CD4-positive, CD25-positive, alpha-beta regulatory T cell (primary cell): ENCODE measurements at regions not wholly inside any gene's neighbourhood (a gene's known extent, or its start where the extent isn't known, plus 50 kb on each side); places are given as distances from the start of the nearest gene placed in this dataset.

ENCODE experiments used
- ATAC-seq, 2 donors: fragments of 150-1000 bp; cut with Tn5 transposase; one replicate each; pipeline ENCODE4 v1.10.0; 2021; ENCODE audit warnings: low read depth in 2 of 2, moderate number of reproducible peaks in 2 of 2, moderate library complexity in 1 of 2
- DNase-seq, 3 donors: peaks; one replicate each; pipeline versions ENCODE4 v3.0.0 to v3.0.0-alpha.2; 2012 to 2022; ENCODE audit warnings: mixed read lengths in 1 of 3
- H3K27ac ChIP-seq: one replicate; pipeline ENCODE4 v1.7.0; 2013; ENCODE audit warnings: mild to moderate bottlenecking, low read length; ENCODE audit not compliant: insufficient read depth, poor library complexity, severe bottlenecking
- H3K27me3 ChIP-seq: one replicate; pipeline ENCODE4 v1.7.0; 2013; ENCODE audit warnings: low read length; ENCODE audit not compliant: control insufficient read depth, insufficient read depth
- H3K36me3 ChIP-seq: one replicate; pipeline ENCODE4 v1.7.0; 2013; ENCODE audit warnings: mild to moderate bottlenecking, low read length, moderate library complexity; ENCODE audit not compliant: control insufficient read depth, insufficient read depth
- H3K4me1 ChIP-seq: 2 replicates; pipeline ENCODE4 v1.7.0; 2013; ENCODE audit warnings: mild to moderate bottlenecking, low read length; ENCODE audit not compliant: insufficient read depth, control insufficient read depth, poor library complexity, severe bottlenecking
- H3K4me3 ChIP-seq: one replicate; pipeline ENCODE4 v1.7.0; 2013; ENCODE audit warnings: low read depth, mild to moderate bottlenecking, low read length, moderate library complexity
- H3K9me3 ChIP-seq, 2 experiments: 1 replicate in 1 of 2; 2 replicates in 1 of 2; pipeline ENCODE4 v1.7.0; 2013; ENCODE audit warnings: low read length in 2 of 2, mild to moderate bottlenecking in 1 of 2, moderate library complexity in 1 of 2; ENCODE audit not compliant: control insufficient read depth in 2 of 2
- H3K27ac Mint-ChIP-seq, 3 donors: one replicate each; pipeline ENCODE4 v1.8.0; 2020 to 2022; ENCODE audit warnings: mild to moderate bottlenecking in 3 of 3, mixed read lengths in 3 of 3, moderate library complexity in 2 of 3
- H3K27me3 Mint-ChIP-seq: one replicate; pipeline ENCODE4 v1.8.0; 2022; ENCODE audit warnings: mild to moderate bottlenecking, mixed read lengths
- H3K36me3 Mint-ChIP-seq: one replicate; pipeline ENCODE4 v1.8.0; 2020; ENCODE audit warnings: mixed read lengths
- H3K4me1 Mint-ChIP-seq, 4 donors: one replicate each; pipeline ENCODE4 v1.8.0; 2020 to 2022; ENCODE audit warnings: mixed read lengths in 4 of 4, mild to moderate bottlenecking in 1 of 4
- H3K4me3 Mint-ChIP-seq, 4 donors: one replicate each; pipeline ENCODE4 v1.8.0; 2020 to 2022; ENCODE audit warnings: mild to moderate bottlenecking in 4 of 4, mixed read lengths in 4 of 4, moderate library complexity in 3 of 4
- H3K9me3 Mint-ChIP-seq, 7 donors: one replicate each; pipeline ENCODE4 v1.8.0; 2020 to 2022; ENCODE audit warnings: mixed read lengths in 7 of 7, mild to moderate bottlenecking in 3 of 7, moderate library complexity in 2 of 7

- H3K9me3 ChIP-seq, result no peaks in the 10 kb centered on the region
- H3K27me3 ChIP-seq, result no peaks in the 10 kb centered on the region
- DNase-seq, result no peak
- Mint-ChIP-seq H3K36me3 (no peaks in the 10 kb centered on the region), H3K27me3 (no peaks in the 10 kb centered on the region), H3K9me3 (peaks cover 0 to 7% (median 0%) of the 10 kb centered on the region in 7 donors), H3K4me1 (no peaks in the 10 kb centered on the region), H3K4me3 (no peak overlapping the region), H3K27ac (no peak overlapping the region)
- H3K4me1 ChIP-seq, result no peaks in the 10 kb centered on the region
- no peak overlapping the region for H3K27ac ChIP-seq
- no peak overlapping the region for H3K4me3 ChIP-seq
- H3K36me3 ChIP-seq, result no peaks in the 10 kb centered on the region
- no peak for ATAC-seq
Measured at GRCh38 chr9:30996761-30997160, 1387.7 kb upstream of the ACO1 start.

DNA sequence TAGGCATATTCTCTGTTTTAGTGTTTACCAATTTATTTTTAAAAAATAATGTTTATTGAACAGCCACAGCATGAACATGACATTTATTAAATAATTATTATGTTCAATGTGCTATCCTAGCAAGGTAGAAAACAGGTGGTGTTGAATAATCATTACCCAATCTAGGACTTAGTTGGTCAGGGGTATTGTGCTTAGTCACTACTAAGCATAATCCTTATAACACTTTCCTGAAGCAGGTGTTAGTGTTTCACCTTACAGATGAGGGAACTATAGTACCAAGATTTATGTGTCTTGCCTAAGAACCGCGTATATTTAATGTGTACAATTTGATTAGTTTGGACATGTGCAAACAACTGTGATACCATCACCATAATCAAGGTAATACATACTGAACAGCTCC is 1387.2 kb upstream of the ACO1 start:
- Histone ChIP-seq H3K9me3 (no peaks in the 10 kb centered on the region), H3K27me3 (no peaks in the 10 kb centered on the region), H3K4me1 (no peaks in the 10 kb centered on the region), H3K27ac (no peak overlapping the region), H3K4me3 (no peak overlapping the region), H3K36me3 (no peaks in the 10 kb centered on the region)
- Mint-ChIP-seq H3K27ac (no peak overlapping the region), H3K27me3 (no peaks in the 10 kb centered on the region), H3K4me3 (no peak overlapping the region), H3K4me1 (no peaks in the 10 kb centered on the region), H3K36me3 (no peaks in the 10 kb centered on the region), H3K9me3 (peaks cover 0 to 9% (median 0%) of the 10 kb centered on the region in 7 donors)
- no peak for ATAC-seq
- DNase-seq, result no peak

GRCh38 chr9:31005086-31005665 is 1379.3 kb upstream of the ACO1 start:
- Histone ChIP-seq H3K27me3 (no peaks in the 10 kb centered on the region), H3K4me3 (no peak overlapping the region), H3K36me3 (no peaks in the 10 kb centered on the region), H3K4me1 (no peaks in the 10 kb centered on the region), H3K27ac (no peak overlapping the region), H3K9me3 (no peaks in the 10 kb centered on the region)
- ATAC-seq, result no peak
- no peak for DNase-seq
- H3K9me3 Mint-ChIP-seq, result peaks cover 0 to 12% (median 5%) of the 10 kb centered on the region in 7 donors
- no peaks in the 10 kb centered on the region for H3K27me3 Mint-ChIP-seq
- H3K36me3 Mint-ChIP-seq, result no peaks in the 10 kb centered on the region
- no peaks in the 10 kb centered on the region for H3K4me1 Mint-ChIP-seq
- no peak overlapping the region for H3K4me3 Mint-ChIP-seq
- H3K27ac Mint-ChIP-seq, result no peak overlapping the region

GRCh38 chr9:31013371-31013770 is 1371.1 kb upstream of the ACO1 start:
- Histone ChIP-seq H3K9me3 (no peaks in the 10 kb centered on the region), H3K27ac (no peak overlapping the region), H3K4me3 (no peak overlapping the region), H3K27me3 (no peaks in the 10 kb centered on the region), H3K36me3 (no peaks in the 10 kb centered on the region), H3K4me1 (no peaks in the 10 kb centered on the region)
- Mint-ChIP-seq H3K4me3 (no peak overlapping the region), H3K27me3 (no peaks in the 10 kb centered on the region), H3K36me3 (no peaks in the 10 kb centered on the region), H3K27ac (no peak overlapping the region), H3K9me3 (peaks cover 0 to 9% (median 2%) of the 10 kb centered on the region in 7 donors), H3K4me1 (no peaks in the 10 kb centered on the region)
- ATAC-seq (no peak), DNase-seq (no peak)

- H3K27me3 Mint-ChIP-seq, result no peaks in the 10 kb centered on the region
- Histone ChIP-seq H3K27me3 (no peaks in the 10 kb centered on the region), H3K4me3 (no peak overlapping the region), H3K4me1 (no peaks in the 10 kb centered on the region), H3K9me3 (no peaks in the 10 kb centered on the region), H3K36me3 (no peaks in the 10 kb centered on the region), H3K27ac (no peak overlapping the region)
- ATAC-seq, result no peak
- H3K4me3 Mint-ChIP-seq, result no peak overlapping the region
- H3K27ac Mint-ChIP-seq, result no peak overlapping the region
- no peak for DNase-seq
- no peaks in the 10 kb centered on the region for H3K36me3 Mint-ChIP-seq
- H3K9me3 Mint-ChIP-seq, result no peaks in the 10 kb centered on the region
- H3K4me1 Mint-ChIP-seq, result no peaks in the 10 kb centered on the region
Measured at GRCh38 chr9:31023847-31024246, 1360.6 kb upstream of the ACO1 start.

- Mint-ChIP-seq H3K9me3 (no peaks in the 10 kb centered on the region), H3K27ac (no peak overlapping the region), H3K4me1 (peaks cover 0 to 8% (median 4%) of the 10 kb centered on the region in 4 donors), H3K4me3 (no peak overlapping the region), H3K36me3 (no peaks in the 10 kb centered on the region), H3K27me3 (no peaks in the 10 kb centered on the region)
- no peak overlapping the region for H3K27ac ChIP-seq
- H3K4me1 ChIP-seq, result no peaks in the 10 kb centered on the region
- no peak overlapping the region for H3K4me3 ChIP-seq
- H3K36me3 ChIP-seq, result no peaks in the 10 kb centered on the region
- DNase-seq (no peak), ATAC-seq (no peak)
- no peaks in the 10 kb centered on the region for H3K27me3 ChIP-seq
- H3K9me3 ChIP-seq, result no peaks in the 10 kb centered on the region
Measured at GRCh38 chr9:31027678-31028077, 1356.8 kb upstream of the ACO1 start.

GRCh38 chr9:31028137-31028536 is 1356.3 kb upstream of the ACO1 start:
- Histone ChIP-seq H3K27me3 (no peaks in the 10 kb centered on the region), H3K4me1 (no peaks in the 10 kb centered on the region), H3K27ac (no peak overlapping the region), H3K36me3 (no peaks in the 10 kb centered on the region), H3K9me3 (no peaks in the 10 kb centered on the region), H3K4me3 (no peak overlapping the region)
- ATAC-seq, result no peak
- Mint-ChIP-seq H3K27me3 (no peaks in the 10 kb centered on the region), H3K4me1 (peaks cover 0 to 8% (median 4%) of the 10 kb centered on the region in 4 donors), H3K9me3 (no peaks in the 10 kb centered on the region), H3K36me3 (no peaks in the 10 kb centered on the region), H3K4me3 (no peak overlapping the region), H3K27ac (no peak overlapping the region)
- no peak for DNase-seq

GRCh38 chr9:31030741-31031202 is 1353.7 kb upstream of the ACO1 start:
- Mint-ChIP-seq H3K4me1 (peaks cover 0 to 8% (median 4%) of the 10 kb centered on the region in 4 donors), H3K27me3 (no peaks in the 10 kb centered on the region), H3K4me3 (peak overlapping the region in 3 of 4 donors; percentile 4 to 23 (median 17)), H3K9me3 (no peaks in the 10 kb centered on the region), H3K36me3 (no peaks in the 10 kb centered on the region), H3K27ac (no peak overlapping the region)
- Histone ChIP-seq H3K27me3 (no peaks in the 10 kb centered on the region), H3K4me3 (peak overlapping the region; percentile 23), H3K36me3 (no peaks in the 10 kb centered on the region), H3K9me3 (no peaks in the 10 kb centered on the region), H3K4me1 (no peaks in the 10 kb centered on the region), H3K27ac (no peak overlapping the region)
- DNase-seq, result no peak
- no peak for ATAC-seq
